GM12878 (cell line): ENCODE measurements at regions not wholly inside any gene's neighbourhood (a gene's known extent, or its start where the extent isn't known, plus 50 kb on each side); places are given as distances from the start of the nearest gene placed in this dataset.

ENCODE experiments used
- BHLHE40 ChIP-seq, 2 experiments: fragments of 450-650 bp in 1 of 2; IDR thresholded peaks; 2 replicates each; pipeline ENCODE4 v1.6.1; 2011 to 2017; ENCODE audit warnings: low read depth in 2 of 2, borderline replicate concordance in 1 of 2, improper control_type of control experiment in 1 of 2, low read length in 1 of 2, mild to moderate bottlenecking in 1 of 2
- ZNF592 ChIP-seq: fragments of 450-650 bp; IDR thresholded peaks from 2 replicates; pipeline ENCODE4 v1.6.1; 2017; ENCODE audit warnings: mild to moderate bottlenecking, moderate library complexity
- TF ChIP-seq, protein P1 (sequence below): fragments of 450-650 bp; IDR thresholded peaks from 2 replicates; pipeline ENCODE4 v1.6.1; 2017; ENCODE audit warnings: mild to moderate bottlenecking, low read depth, inconsistent platforms; ENCODE audit not compliant: poor library complexity, severe bottlenecking

GRCh38 chr7:106767498-106768323 is 97.4 kb upstream of the PIK3CG start (continued):
- TF ChIP-seq ZNF592: peak; percentile 59; the same call in 1 of the 2 replicates
- TF ChIP-seq, protein P1, sequence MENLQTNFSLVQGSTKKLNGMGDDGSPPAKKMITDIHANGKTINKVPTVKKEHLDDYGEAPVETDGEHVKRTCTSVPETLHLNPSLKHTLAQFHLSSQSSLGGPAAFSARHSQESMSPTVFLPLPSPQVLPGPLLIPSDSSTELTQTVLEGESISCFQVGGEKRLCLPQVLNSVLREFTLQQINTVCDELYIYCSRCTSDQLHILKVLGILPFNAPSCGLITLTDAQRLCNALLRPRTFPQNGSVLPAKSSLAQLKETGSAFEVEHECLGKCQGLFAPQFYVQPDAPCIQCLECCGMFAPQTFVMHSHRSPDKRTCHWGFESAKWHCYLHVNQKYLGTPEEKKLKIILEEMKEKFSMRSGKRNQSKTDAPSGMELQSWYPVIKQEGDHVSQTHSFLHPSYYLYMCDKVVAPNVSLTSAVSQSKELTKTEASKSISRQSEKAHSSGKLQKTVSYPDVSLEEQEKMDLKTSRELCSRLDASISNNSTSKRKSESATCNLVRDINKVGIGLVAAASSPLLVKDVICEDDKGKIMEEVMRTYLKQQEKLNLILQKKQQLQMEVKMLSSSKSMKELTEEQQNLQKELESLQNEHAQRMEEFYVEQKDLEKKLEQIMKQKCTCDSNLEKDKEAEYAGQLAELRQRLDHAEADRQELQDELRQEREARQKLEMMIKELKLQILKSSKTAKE: no peak
- TF ChIP-seq BHLHE40 (IDR thresholded peaks at IDR 0.05; ENCODE audit: borderline replicate concordance in 1 of 2, low read depth in 2 of 2, low read length in 1 of 2): peak; percentile 79 to 88
